ENCODE measurements at regions not wholly inside any gene's neighbourhood (a gene's known extent, or its start where the extent isn't known, plus 50 kb on each side); places are given as distances from the start of the nearest gene placed in this dataset.

DNA sequence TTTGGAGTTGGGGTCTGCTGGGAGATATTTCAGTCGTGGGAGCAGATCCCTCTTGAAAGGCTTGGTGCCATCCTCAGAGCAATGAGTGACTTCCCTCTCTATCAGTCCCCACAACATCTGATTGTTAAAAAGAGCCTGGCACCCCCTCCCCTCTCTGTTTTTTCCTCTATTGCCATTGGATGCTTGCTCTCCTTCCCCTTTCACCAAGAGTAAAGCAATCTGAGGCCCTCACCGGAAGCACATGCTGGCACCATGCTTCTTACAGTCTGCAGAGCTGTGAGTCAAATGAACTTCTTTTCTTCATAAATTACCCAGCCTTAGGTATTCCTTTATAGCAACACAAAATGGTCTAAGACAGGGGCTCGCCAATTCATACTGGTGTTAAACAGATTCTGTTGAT, 99.1 kb upstream of the CCND2 start:
- BruUV-seq (replicated peaks): no TSS peak
- Histone ChIP-seq H3K9ac (ENCODE audit: insufficient read depth, low read depth, low read length) (no peak overlapping the region), H3K4me1 (ENCODE audit: insufficient read depth, low read length) (no peaks in the 10 kb centered on the region), H3K36me3 (replicated peaks in 1 of 2; ENCODE audit: control insufficient read depth in 1 of 2, insufficient read depth in 2 of 2, low read length in 2 of 2) (no peaks in the 10 kb centered on the region), H3K79me2 (ENCODE audit: insufficient read depth, low read length) (no peaks in the 10 kb centered on the region), H3K27me3 (ENCODE audit: control insufficient read depth in 1 of 2, insufficient read depth in 2 of 2, low read length in 2 of 2) (no peaks in the 10 kb centered on the region; a peak in 1 of 5 replicates), H3K4me3 (replicated peaks in 1 of 3; ENCODE audit: insufficient read depth in 1 of 3, low read depth in 2 of 3, low read length in 3 of 3) (no peak overlapping the region), H3K27ac (ENCODE audit: extremely low read length, insufficient read depth, low read length) (no peak overlapping the region), H3K9me3 (ENCODE audit: low read length) (no peaks in the 10 kb centered on the region), H4K20me1 (ENCODE audit: insufficient read depth, low read length) (no peaks in the 10 kb centered on the region), H2AFZ (ENCODE audit: low read length) (no peak overlapping the region), H3K4me2 (ENCODE audit: low read depth, low read length) (no peak overlapping the region)
- POLR2A ChIA-PET: no interaction called here
- intact Hi-C loops (cut with micrococcal nuclease; ENCODE audit: unreplicated experiment): no loop called here
- CTCF ChIA-PET (ENCODE audit: low intra/inter-chr PET ratio, low total read pairs): no interaction called here
- 55% methylated on average over 3 of the region's 3 CpGs for WGBS (ENCODE audit: low lambda C conversion rate)
- no peak for TF ChIP-seq HMG20B (CRISPR knock-in tag; conservative IDR thresholded peaks at IDR 0.05)
- no peak for TF ChIP-seq MYNN (CRISPR knock-in tag; IDR thresholded peaks at IDR 0.05; ENCODE audit: low read depth)
- TF ChIP-seq ERF (CRISPR knock-in tag; IDR thresholded peaks at IDR 0.05): no peak
- no peak for TF ChIP-seq NCOA1 (CRISPR knock-in tag; IDR thresholded peaks at IDR 0.05)
- TF ChIP-seq SMAD3 (CRISPR knock-in tag; IDR thresholded peaks at IDR 0.05): no peak
- no peak for TF ChIP-seq MTF1 (CRISPR knock-in tag; IDR thresholded peaks at IDR 0.05)
- FAIRE-seq (no peak), ATAC-seq (no peak), DNase-seq (ENCODE audit: low spot score) (no peak)
- in situ Hi-C loops (cut with HindIII; ENCODE audit: extremely low pct_ligation_motif_present, low pct_unique_long_range_greater_than_20kb): no loop called here

DNA sequence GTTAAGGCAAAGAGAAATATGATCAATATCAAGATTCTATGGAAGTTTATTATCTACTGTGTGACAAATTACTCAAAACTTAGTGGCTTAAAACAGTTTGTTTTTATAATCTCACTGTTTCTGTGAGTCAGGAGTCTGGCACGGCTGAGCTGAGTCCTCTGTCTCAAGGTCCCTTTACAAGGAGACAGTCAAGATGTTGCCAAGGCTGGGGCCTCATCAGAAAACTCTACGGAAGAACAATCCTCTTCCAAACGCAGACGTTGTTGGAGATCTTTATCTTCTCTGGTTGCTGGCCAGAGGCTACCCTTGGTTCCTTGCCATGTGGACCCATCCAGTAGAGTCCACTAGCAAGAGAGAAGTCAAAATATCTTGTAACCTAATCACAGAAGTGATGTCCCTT, 100.6 kb upstream of the CCND2 start:
- ATAC-seq: no peak
- Histone ChIP-seq H3K27me3 (ENCODE audit: control insufficient read depth in 1 of 2, insufficient read depth in 2 of 2, low read length in 2 of 2) (no peaks in the 10 kb centered on the region; a peak in 1 of 5 replicates), H3K36me3 (replicated peaks in 1 of 2; ENCODE audit: control insufficient read depth in 1 of 2, insufficient read depth in 2 of 2, low read length in 2 of 2) (no peaks in the 10 kb centered on the region), H3K4me2 (ENCODE audit: low read depth, low read length) (no peak overlapping the region), H4K20me1 (ENCODE audit: insufficient read depth, low read length) (no peaks in the 10 kb centered on the region), H3K9ac (ENCODE audit: insufficient read depth, low read depth, low read length) (no peak overlapping the region), H3K4me3 (replicated peaks in 1 of 3; ENCODE audit: insufficient read depth in 1 of 3, low read depth in 2 of 3, low read length in 3 of 3) (no peak overlapping the region), H2AFZ (ENCODE audit: low read length) (no peak overlapping the region), H3K79me2 (ENCODE audit: insufficient read depth, low read length) (no peaks in the 10 kb centered on the region), H3K4me1 (ENCODE audit: insufficient read depth, low read length) (no peaks in the 10 kb centered on the region), H3K27ac (ENCODE audit: extremely low read length, insufficient read depth, low read length) (no peak overlapping the region), H3K9me3 (ENCODE audit: low read length) (no peaks in the 10 kb centered on the region)
- in situ Hi-C loops (cut with HindIII; ENCODE audit: extremely low pct_ligation_motif_present, low pct_unique_long_range_greater_than_20kb) (no loop called here), intact Hi-C loops (cut with micrococcal nuclease; ENCODE audit: unreplicated experiment) (no loop called here)
- WGBS (ENCODE audit: low lambda C conversion rate): 21% methylated on average over 3 of the region's 4 CpGs
- FAIRE-seq: no peak
- CTCF ChIA-PET (ENCODE audit: low intra/inter-chr PET ratio, low total read pairs): no interaction called here
- DNase-seq (ENCODE audit: low spot score): no peak
- TF ChIP-seq, protein P1, sequence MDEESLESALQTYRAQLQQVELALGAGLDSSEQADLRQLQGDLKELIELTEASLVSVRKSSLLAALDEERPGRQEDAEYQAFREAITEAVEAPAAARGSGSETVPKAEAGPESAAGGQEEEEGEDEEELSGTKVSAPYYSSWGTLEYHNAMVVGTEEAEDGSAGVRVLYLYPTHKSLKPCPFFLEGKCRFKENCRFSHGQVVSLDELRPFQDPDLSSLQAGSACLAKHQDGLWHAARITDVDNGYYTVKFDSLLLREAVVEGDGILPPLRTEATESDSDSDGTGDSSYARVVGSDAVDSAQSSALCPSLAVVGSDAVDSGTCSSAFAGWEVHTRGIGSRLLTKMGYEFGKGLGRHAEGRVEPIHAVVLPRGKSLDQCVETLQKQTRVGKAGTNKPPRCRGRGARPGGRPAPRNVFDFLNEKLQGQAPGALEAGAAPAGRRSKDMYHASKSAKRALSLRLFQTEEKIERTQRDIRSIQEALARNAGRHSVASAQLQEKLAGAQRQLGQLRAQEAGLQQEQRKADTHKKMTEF (CRISPR knock-in tag; IDR thresholded peaks at IDR 0.05): no peak
- no peak for TF ChIP-seq SRSF4 (IDR thresholded peaks at IDR 0.05; ENCODE audit: low read depth, low read length, poor library complexity, severe bottlenecking)
- TF ChIP-seq POLR2AphosphoS2 (IDR thresholded peaks at IDR 0.05; ENCODE audit: low read depth, low read length): no peak
- no peak for TF ChIP-seq MYC (CRISPR knock-in tag; IDR thresholded peaks at IDR 0.05; ENCODE audit: borderline replicate concordance)
- no peak for TF ChIP-seq YEATS2 (CRISPR knock-in tag; IDR thresholded peaks at IDR 0.05; ENCODE audit: borderline replicate concordance)
- TF ChIP-seq SRY (CRISPR knock-in tag; IDR thresholded peaks at IDR 0.05): no peak
- TF ChIP-seq, protein P2, sequence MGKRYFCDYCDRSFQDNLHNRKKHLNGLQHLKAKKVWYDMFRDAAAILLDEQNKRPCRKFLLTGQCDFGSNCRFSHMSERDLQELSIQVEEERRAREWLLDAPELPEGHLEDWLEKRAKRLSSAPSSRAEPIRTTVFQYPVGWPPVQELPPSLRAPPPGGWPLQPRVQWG (CRISPR knock-in tag; IDR thresholded peaks at IDR 0.05; ENCODE audit: borderline replicate concordance, low read depth): no peak
- no peak for TF ChIP-seq SIX4 (CRISPR knock-in tag; IDR thresholded peaks at IDR 0.05)
- TF ChIP-seq AHR (CRISPR knock-in tag; IDR thresholded peaks at IDR 0.05): no peak
- no peak for TF ChIP-seq RCOR2 (CRISPR knock-in tag; IDR thresholded peaks at IDR 0.05)
- no peak for TF ChIP-seq GPN1 (CRISPR knock-in tag; IDR thresholded peaks at IDR 0.05; ENCODE audit: borderline replicate concordance)
- TF ChIP-seq ZMAT3 (CRISPR knock-in tag; conservative IDR thresholded peaks at IDR 0.05): no peak
- POLR2A ChIA-PET: no interaction called here
- BruUV-seq (replicated peaks): no TSS peak
